ENCODE measurements at regions not wholly inside any gene's neighbourhood (a gene's known extent, or its start where the extent isn't known, plus 50 kb on each side); places are given as distances from the start of the nearest gene placed in this dataset.

DNA sequence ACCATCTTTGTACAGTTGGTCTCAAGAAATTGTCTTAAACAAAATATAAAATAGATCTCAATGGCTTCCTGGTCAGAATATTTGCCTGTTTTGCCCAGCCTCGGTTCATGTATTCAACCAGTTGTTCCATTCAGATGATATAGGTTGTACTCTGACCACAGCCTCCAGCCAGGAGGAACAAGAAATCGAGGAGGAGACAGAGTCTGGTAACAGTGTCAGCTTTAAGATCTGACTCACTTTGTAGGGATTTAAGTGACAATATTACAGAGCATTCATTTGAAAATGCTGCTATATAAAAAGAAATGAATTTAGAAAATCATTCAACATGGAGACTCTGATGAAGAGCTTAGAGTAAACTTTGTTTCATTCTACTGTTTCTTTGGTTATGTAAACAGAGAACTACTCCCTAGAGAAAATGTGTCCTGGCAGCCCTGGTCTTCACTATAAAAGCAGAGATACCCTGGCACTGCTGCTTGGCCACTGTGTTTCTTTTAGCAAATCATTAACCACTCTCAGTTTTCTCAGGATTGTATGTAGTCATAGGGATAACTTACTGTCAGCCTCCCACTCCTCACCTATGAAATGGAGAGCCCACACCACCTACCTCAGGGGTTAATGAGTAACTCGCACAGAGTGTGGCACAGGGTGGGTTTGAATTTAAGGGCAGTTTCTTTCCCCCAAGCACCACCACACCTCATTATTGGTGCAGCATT, 53.5 kb downstream of the PAGE2 start:
- no peaks in the 10 kb centered on the region for H3K9me3 Mint-ChIP-seq
- Histone ChIP-seq H3K36me3 (ENCODE audit: control insufficient read depth, insufficient read depth, low read length) (peaks cover 2% of the 10 kb centered on the region), H3K27ac (ENCODE audit: low read length) (no peak overlapping the region), H3K9me3 (ENCODE audit: control insufficient read depth, insufficient read depth, low read length) (no peaks in the 10 kb centered on the region), H3K27me3 (ENCODE audit: control insufficient read depth, insufficient read depth, low read length) (no peaks in the 10 kb centered on the region), H3K4me1 (ENCODE audit: control insufficient read depth, insufficient read depth, low read length) (no peaks in the 10 kb centered on the region), H3K4me3 (ENCODE audit: low read length) (no peak overlapping the region)
- intact Hi-C loops (cut with micrococcal nuclease), result no loop called here
- no peak overlapping the region for H3K4me3 Mint-ChIP-seq
- TF ChIP-seq, protein P1, sequence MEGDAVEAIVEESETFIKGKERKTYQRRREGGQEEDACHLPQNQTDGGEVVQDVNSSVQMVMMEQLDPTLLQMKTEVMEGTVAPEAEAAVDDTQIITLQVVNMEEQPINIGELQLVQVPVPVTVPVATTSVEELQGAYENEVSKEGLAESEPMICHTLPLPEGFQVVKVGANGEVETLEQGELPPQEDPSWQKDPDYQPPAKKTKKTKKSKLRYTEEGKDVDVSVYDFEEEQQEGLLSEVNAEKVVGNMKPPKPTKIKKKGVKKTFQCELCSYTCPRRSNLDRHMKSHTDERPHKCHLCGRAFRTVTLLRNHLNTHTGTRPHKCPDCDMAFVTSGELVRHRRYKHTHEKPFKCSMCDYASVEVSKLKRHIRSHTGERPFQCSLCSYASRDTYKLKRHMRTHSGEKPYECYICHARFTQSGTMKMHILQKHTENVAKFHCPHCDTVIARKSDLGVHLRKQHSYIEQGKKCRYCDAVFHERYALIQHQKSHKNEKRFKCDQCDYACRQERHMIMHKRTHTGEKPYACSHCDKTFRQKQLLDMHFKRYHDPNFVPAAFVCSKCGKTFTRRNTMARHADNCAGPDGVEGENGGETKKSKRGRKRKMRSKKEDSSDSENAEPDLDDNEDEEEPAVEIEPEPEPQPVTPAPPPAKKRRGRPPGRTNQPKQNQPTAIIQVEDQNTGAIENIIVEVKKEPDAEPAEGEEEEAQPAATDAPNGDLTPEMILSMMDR (IDR thresholded peaks at IDR 0.05), result no peak
- H3K36me3 Mint-ChIP-seq, result no peaks in the 10 kb centered on the region
- H3K27me3 Mint-ChIP-seq (ENCODE audit: low read depth in 2 of 2), result no peaks in the 10 kb centered on the region
- ATAC-seq, result no peak
- DNase-seq, result no peak
- no peaks in the 10 kb centered on the region for H3K4me1 Mint-ChIP-seq
- no peak overlapping the region for H3K27ac Mint-ChIP-seq
- WGBS (ENCODE audit: insufficient coverage), result 86% methylated on average over 2 of the region's 3 CpGs

DNA sequence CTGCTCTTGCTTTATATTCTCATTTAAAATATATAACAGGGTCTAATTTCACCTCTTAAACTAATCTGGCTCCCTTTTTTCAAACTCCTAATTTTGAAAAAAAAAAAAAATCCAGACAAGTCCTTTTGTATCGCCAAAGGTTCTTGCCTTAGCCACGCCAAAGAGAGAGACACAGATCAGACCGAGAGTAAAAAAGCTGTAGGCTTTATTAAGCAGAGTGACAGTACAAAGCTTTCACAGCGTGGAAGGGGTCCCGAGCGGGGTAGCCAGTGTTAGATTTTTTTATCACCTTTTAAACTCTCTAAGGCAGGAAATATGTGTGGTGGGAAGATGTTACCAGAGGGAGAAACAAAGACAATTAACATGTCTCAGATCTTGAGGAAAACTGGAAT, 54.1 kb downstream of the PAGE2 start:
- H3K27me3 Mint-ChIP-seq (ENCODE audit: low read depth in 2 of 2), result no peaks in the 10 kb centered on the region
- no peak overlapping the region for H3K27ac Mint-ChIP-seq
- Histone ChIP-seq H3K36me3 (ENCODE audit: control insufficient read depth, insufficient read depth, low read length) (peaks cover 2% of the 10 kb centered on the region), H3K27ac (ENCODE audit: low read length) (no peak overlapping the region), H3K9me3 (ENCODE audit: control insufficient read depth, insufficient read depth, low read length) (no peaks in the 10 kb centered on the region), H3K27me3 (ENCODE audit: control insufficient read depth, insufficient read depth, low read length) (no peaks in the 10 kb centered on the region), H3K4me1 (ENCODE audit: control insufficient read depth, insufficient read depth, low read length) (no peaks in the 10 kb centered on the region), H3K4me3 (ENCODE audit: low read length) (no peak overlapping the region)
- intact Hi-C loops (cut with micrococcal nuclease), result no loop called here
- ATAC-seq, result no peak
- no peaks in the 10 kb centered on the region for H3K4me1 Mint-ChIP-seq
- H3K4me3 Mint-ChIP-seq, result no peak overlapping the region
- H3K36me3 Mint-ChIP-seq, result no peaks in the 10 kb centered on the region
- WGBS (ENCODE audit: insufficient coverage), result 91% methylated on average over 3 of the region's 6 CpGs
- TF ChIP-seq, protein P1 (IDR thresholded peaks at IDR 0.05), result no peak
- H3K9me3 Mint-ChIP-seq, result no peaks in the 10 kb centered on the region
- DNase-seq, result no peak

DNA sequence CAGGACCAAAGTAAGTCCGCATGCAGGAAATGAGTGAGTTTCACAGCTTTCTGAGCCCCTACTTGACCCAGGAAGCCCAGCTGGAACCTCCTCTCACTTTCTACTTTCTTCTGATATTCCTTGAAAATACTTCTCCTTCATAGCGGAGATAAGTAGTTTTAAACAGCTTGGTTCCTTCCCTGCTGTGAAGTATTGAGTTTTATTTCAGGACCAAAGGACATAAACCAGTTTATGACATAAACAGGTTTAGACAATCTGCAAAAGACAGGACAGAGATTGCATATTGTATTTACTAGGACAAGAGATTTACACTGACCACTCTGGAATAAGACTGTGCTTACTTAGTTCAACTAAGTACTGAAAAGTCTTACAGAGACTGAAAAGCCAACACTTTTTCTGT, 54.8 kb downstream of the PAGE2 start:
- Histone ChIP-seq H3K27ac (ENCODE audit: low read length) (no peak overlapping the region), H3K36me3 (ENCODE audit: control insufficient read depth, insufficient read depth, low read length) (peaks cover 2% of the 10 kb centered on the region), H3K9me3 (ENCODE audit: control insufficient read depth, insufficient read depth, low read length) (no peaks in the 10 kb centered on the region), H3K4me1 (ENCODE audit: control insufficient read depth, insufficient read depth, low read length) (no peaks in the 10 kb centered on the region), H3K4me3 (ENCODE audit: low read length) (no peak overlapping the region), H3K27me3 (ENCODE audit: control insufficient read depth, insufficient read depth, low read length) (no peaks in the 10 kb centered on the region)
- intact Hi-C loops (cut with micrococcal nuclease), result no loop called here
- Mint-ChIP-seq H3K4me1 (no peaks in the 10 kb centered on the region), H3K27ac (no peak overlapping the region), H3K9me3 (no peaks in the 10 kb centered on the region), H3K4me3 (no peak overlapping the region), H3K27me3 (ENCODE audit: low read depth in 2 of 2) (no peaks in the 10 kb centered on the region), H3K36me3 (no peaks in the 10 kb centered on the region)
- ATAC-seq (no peak), DNase-seq (no peak)
- 89% methylated on average over 1 of the region's 2 CpGs for WGBS (ENCODE audit: insufficient coverage)
- TF ChIP-seq, protein P1 (IDR thresholded peaks at IDR 0.05), result no peak

DNA sequence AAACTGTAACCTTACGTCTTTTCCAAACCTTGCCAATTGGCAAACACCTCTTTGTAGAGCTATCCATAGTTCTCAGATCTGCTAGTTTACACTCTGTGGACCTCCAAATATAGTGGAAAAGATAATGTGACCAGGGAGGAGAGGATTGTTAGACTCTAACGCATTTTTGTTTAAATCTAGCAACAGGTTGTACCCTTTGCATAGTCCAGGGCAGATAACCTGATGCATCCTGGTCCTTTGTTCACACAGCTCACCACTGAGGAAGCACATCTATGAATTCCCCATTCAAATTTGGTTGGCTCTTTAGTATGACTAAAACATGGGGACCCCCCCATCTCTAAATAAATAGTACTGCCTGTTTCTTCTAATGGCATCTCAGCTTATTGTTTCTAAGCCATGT, 55.9 kb downstream of the PAGE2 start:
- Mint-ChIP-seq H3K4me1 (no peaks in the 10 kb centered on the region), H3K4me3 (no peak overlapping the region), H3K27ac (no peak overlapping the region), H3K36me3 (no peaks in the 10 kb centered on the region), H3K27me3 (ENCODE audit: low read depth in 2 of 2) (peaks cover 0 to 7% of the 10 kb centered on the region in 2 donors), H3K9me3 (no peaks in the 10 kb centered on the region)
- H3K36me3 ChIP-seq (ENCODE audit: control insufficient read depth, insufficient read depth, low read length), result peaks cover 2% of the 10 kb centered on the region
- no peaks in the 10 kb centered on the region for H3K4me1 ChIP-seq (ENCODE audit: control insufficient read depth, insufficient read depth, low read length)
- no peaks in the 10 kb centered on the region for H3K9me3 ChIP-seq (ENCODE audit: control insufficient read depth, insufficient read depth, low read length)
- intact Hi-C loops (cut with micrococcal nuclease), result no loop called here
- 83% methylated on average over 1 of the region's 2 CpGs for WGBS (ENCODE audit: insufficient coverage)
- H3K27ac ChIP-seq (ENCODE audit: low read length), result no peak overlapping the region
- ATAC-seq (no peak), DNase-seq (no peak)
- TF ChIP-seq, protein P1 (IDR thresholded peaks at IDR 0.05), result no peak
- H3K4me3 ChIP-seq (ENCODE audit: low read length), result no peak overlapping the region
- H3K27me3 ChIP-seq (ENCODE audit: control insufficient read depth, insufficient read depth, low read length), result no peaks in the 10 kb centered on the region

Measured in natural killer cell (primary cell).